Mesendoderm (in vitro differentiated cells): ENCODE measurements at regions not wholly inside any gene's neighbourhood (a gene's known extent, or its start where the extent isn't known, plus 50 kb on each side); places are given as distances from the start of the nearest gene placed in this dataset.

Experiments used
- DNase-seq: peaks from one replicate; pipeline ENCODE4 v3.0.0; 2013
- H2AK5ac ChIP-seq: 2 replicates; pipeline ENCODE4 v1.6.1; 2013; ENCODE audit warnings: low read length, inconsistent platforms
- H2BK120ac ChIP-seq: 2 replicates; pipeline ENCODE4 v1.6.1; 2013; ENCODE audit warnings: low read depth, mild to moderate bottlenecking, low read length, moderate library complexity, mixed read lengths
- H2BK15ac ChIP-seq: replicated peaks from 2 replicates; pipeline ENCODE4 v1.6.1; 2013; ENCODE audit warnings: low read depth, mild to moderate bottlenecking, moderate library complexity
- H2BK5ac ChIP-seq: 2 replicates; pipeline ENCODE4 v1.6.1; 2013; ENCODE audit warnings: low read length, inconsistent platforms
- H3K18ac ChIP-seq: 2 replicates; pipeline ENCODE4 v1.6.1; 2013; ENCODE audit warnings: mild to moderate bottlenecking, low read length, mixed read lengths
- H3K23ac ChIP-seq: one replicate; pipeline ENCODE4 v1.6.1; 2013; ENCODE audit warnings: low read length
- H3K27ac ChIP-seq: 2 replicates; pipeline ENCODE4 v1.5.1; 2013; ENCODE audit warnings: low read depth, mild to moderate bottlenecking, inconsistent platforms, low read length, moderate library complexity
- H3K27me3 ChIP-seq: 2 replicates; pipeline ENCODE4 v1.6.1; 2013; ENCODE audit warnings: low read length, control low read depth, mild to moderate bottlenecking, inconsistent platforms; ENCODE audit not compliant: insufficient read depth, poor library complexity
- H3K36me3 ChIP-seq: 2 replicates; pipeline ENCODE4 v1.6.1; 2013; ENCODE audit warnings: low read length, inconsistent platforms; ENCODE audit not compliant: control insufficient read depth, insufficient read depth
- H3K4ac ChIP-seq: one replicate; pipeline ENCODE4 v1.6.1; 2013; ENCODE audit warnings: low read depth, mild to moderate bottlenecking, low read length, moderate library complexity
- H3K4me1 ChIP-seq: 2 replicates; pipeline ENCODE4 v1.6.1; 2013; ENCODE audit warnings: low read depth, low read length, inconsistent platforms; ENCODE audit not compliant: control insufficient read depth
- H3K4me2 ChIP-seq: 2 replicates; pipeline ENCODE4 v1.6.1; 2013; ENCODE audit warnings: low read length
- H3K4me3 ChIP-seq: 2 replicates; pipeline ENCODE4 v1.5.1; 2013; ENCODE audit warnings: mild to moderate bottlenecking, low read length
- H3K56ac ChIP-seq: one replicate; pipeline ENCODE4 v1.6.1; 2013; ENCODE audit warnings: low read length
- H3K79me1 ChIP-seq: 2 replicates; pipeline ENCODE4 v1.6.1; 2013; ENCODE audit warnings: low read length, inconsistent platforms
- H3K79me2 ChIP-seq: 2 replicates; pipeline ENCODE4 v1.6.1; 2013; ENCODE audit warnings: mild to moderate bottlenecking, low read length; ENCODE audit not compliant: control insufficient read depth, insufficient read depth
- H3K9ac ChIP-seq: 2 replicates; pipeline ENCODE4 v1.6.1; 2013; ENCODE audit warnings: low read length, inconsistent platforms
- H4K5ac ChIP-seq: one replicate; pipeline ENCODE4 v1.6.1; 2013; ENCODE audit warnings: low read length
- H4K8ac ChIP-seq: one replicate; pipeline ENCODE4 v1.6.1; 2013; ENCODE audit warnings: low read depth, mild to moderate bottlenecking, control low read depth, low read length, moderate library complexity
- WGBS: extraction: QIAGEN DNeasy Blood & Tissue Kit; methylation state at CpG from one replicate; pipeline ENCODE4 v1.1.7; 2013; ENCODE audit warnings: low lambda C conversion rate, missing lambda C conversion rate; ENCODE audit not compliant: insufficient coverage; ENCODE audit errors: extremely low coverage; 5-methylcytosine and 5-hydroxymethylcytosine counted together

DNA sequence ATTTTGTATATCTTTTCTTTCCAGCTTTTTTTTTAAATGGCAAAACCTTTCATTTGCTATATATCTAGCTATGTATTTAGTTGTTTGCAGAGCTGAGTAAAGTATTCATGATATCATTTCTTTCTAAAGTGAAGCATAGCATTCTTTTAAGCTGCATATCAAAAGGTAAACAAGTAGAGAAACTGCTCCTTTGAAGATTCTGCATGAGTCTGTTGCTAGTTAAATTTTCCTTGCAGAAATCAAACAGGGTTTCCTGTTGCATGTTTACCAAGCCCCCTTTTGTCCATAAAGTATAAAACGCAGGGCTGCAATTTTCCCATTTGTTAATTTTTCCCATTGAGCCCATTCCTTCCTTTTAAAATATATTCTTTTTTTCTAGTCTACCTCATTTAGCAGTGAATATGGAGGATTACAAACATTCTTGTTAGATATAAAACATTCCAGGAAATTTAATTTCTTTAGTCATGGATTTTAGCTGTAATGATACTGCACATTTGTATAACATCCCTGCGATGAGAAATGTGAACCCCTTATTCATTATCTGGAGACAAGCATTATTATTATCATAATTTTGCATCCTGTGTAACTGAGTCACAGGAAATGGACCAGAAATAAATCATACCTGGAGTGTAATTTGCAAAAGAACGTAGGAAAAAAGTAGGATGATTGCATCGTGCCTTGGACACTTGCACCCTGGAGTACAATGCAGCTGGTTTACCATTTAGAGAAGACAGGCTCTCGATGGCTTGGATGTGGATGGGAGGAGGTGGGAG, 110.9 kb upstream of the ARGLU1 start:
- H3K27ac ChIP-seq = no peak overlapping the region
- H3K4me1 ChIP-seq = peaks cover 4% of the 10 kb centered on the region
- H3K4ac ChIP-seq = no peak overlapping the region
- H2BK5ac ChIP-seq = peak overlapping the region; percentile 39
- H4K5ac ChIP-seq = no peak overlapping the region
- H4K8ac ChIP-seq = no peak overlapping the region
- no peak overlapping the region for H2BK120ac ChIP-seq
- no peak overlapping the region for H3K4me2 ChIP-seq
- H3K36me3 ChIP-seq = no peaks in the 10 kb centered on the region
- H3K23ac ChIP-seq = peak overlapping the region; percentile 32
- no peak for DNase-seq
- H3K56ac ChIP-seq = no peak overlapping the region
- no CpG with 5 or more reads among the region's 5 CpGs for WGBS
- H2BK15ac ChIP-seq = no peak overlapping the region
- H3K18ac ChIP-seq = no peak overlapping the region
- H3K79me2 ChIP-seq = no peaks in the 10 kb centered on the region
- H3K27me3 ChIP-seq = no peaks in the 10 kb centered on the region
- H3K79me1 ChIP-seq = no peaks in the 10 kb centered on the region
- peak overlapping the region; percentile 27 for H2AK5ac ChIP-seq
- H3K4me3 ChIP-seq = no peak overlapping the region
- H3K9ac ChIP-seq = no peak overlapping the region

- H3K79me1 ChIP-seq = no peaks in the 10 kb centered on the region
- H3K56ac ChIP-seq = no peak overlapping the region
- no peak overlapping the region for H3K9ac ChIP-seq
- H3K4me1 ChIP-seq = peaks cover 2% of the 10 kb centered on the region
- H3K36me3 ChIP-seq = no peaks in the 10 kb centered on the region
- no peak overlapping the region for H3K4me2 ChIP-seq
- H2BK15ac ChIP-seq = no peak overlapping the region
- no peak overlapping the region for H3K18ac ChIP-seq
- H3K23ac ChIP-seq = no peak overlapping the region
- H3K27me3 ChIP-seq = no peaks in the 10 kb centered on the region
- H3K27ac ChIP-seq = no peak overlapping the region
- H2BK5ac ChIP-seq = no peak overlapping the region
- no peaks in the 10 kb centered on the region for H3K79me2 ChIP-seq
- H3K4me3 ChIP-seq = no peak overlapping the region
- H2AK5ac ChIP-seq = no peak overlapping the region
- no peak for DNase-seq
- no peak overlapping the region for H3K4ac ChIP-seq
- no peak overlapping the region for H2BK120ac ChIP-seq
- H4K8ac ChIP-seq = no peak overlapping the region
- H4K5ac ChIP-seq = no peak overlapping the region
Observed at GRCh38 chr13:106675311-106675710, 107.4 kb upstream of the ARGLU1 start.

- Histone ChIP-seq H2AK5ac (no peak overlapping the region), H3K27ac (no peak overlapping the region), H3K79me1 (no peaks in the 10 kb centered on the region), H2BK5ac (no peak overlapping the region), H2BK120ac (no peak overlapping the region), H3K4ac (no peak overlapping the region), H3K4me1 (no peaks in the 10 kb centered on the region), H3K79me2 (no peaks in the 10 kb centered on the region), H4K8ac (no peak overlapping the region), H3K36me3 (no peaks in the 10 kb centered on the region), H3K4me2 (no peak overlapping the region), H3K23ac (no peak overlapping the region), H4K5ac (no peak overlapping the region), H3K56ac (no peak overlapping the region), H3K27me3 (no peaks in the 10 kb centered on the region), H3K4me3 (no peak overlapping the region), H3K18ac (no peak overlapping the region), H2BK15ac (no peak overlapping the region), H3K9ac (no peak overlapping the region)
- WGBS = no CpG with 5 or more reads among the region's 6 CpGs
- DNase-seq = no peak
Observed at GRCh38 chr13:106660746-106661625, 93.0 kb upstream of the ARGLU1 start.

- Histone ChIP-seq H3K36me3 (no peaks in the 10 kb centered on the region), H2BK15ac (no peak overlapping the region)
- WGBS = no CpG with 5 or more reads among the region's 3 CpGs
Observed at GRCh38 chr13:106657104-106657503, 89.2 kb upstream of the ARGLU1 start.

GRCh38 chr13:106656186-106656585, 88.2 kb upstream of the ARGLU1 start:
- no peak overlapping the region for H3K4me3 ChIP-seq
- DNase-seq = no peak
- H2AK5ac ChIP-seq = no peak overlapping the region
- H3K4me2 ChIP-seq = no peak overlapping the region
- no peak overlapping the region for H3K56ac ChIP-seq
- no peak overlapping the region for H3K27ac ChIP-seq
- no peak overlapping the region for H4K5ac ChIP-seq
- H2BK15ac ChIP-seq = no peak overlapping the region
- H3K27me3 ChIP-seq = no peaks in the 10 kb centered on the region
- H2BK5ac ChIP-seq = no peak overlapping the region
- no peak overlapping the region for H3K23ac ChIP-seq
- no peak overlapping the region for H3K18ac ChIP-seq
- no peaks in the 10 kb centered on the region for H3K36me3 ChIP-seq
- no peaks in the 10 kb centered on the region for H3K79me1 ChIP-seq
- H3K9ac ChIP-seq = no peak overlapping the region
- WGBS = no CpG with 5 or more reads among the region's 1 CpG
- no peaks in the 10 kb centered on the region for H3K4me1 ChIP-seq
- no peak overlapping the region for H3K4ac ChIP-seq
- H3K79me2 ChIP-seq = no peaks in the 10 kb centered on the region
- no peak overlapping the region for H4K8ac ChIP-seq
- H2BK120ac ChIP-seq = no peak overlapping the region

More at GRCh38 chr13:106657104-106657503, 89.2 kb upstream of the ARGLU1 start:
- H3K9ac ChIP-seq = no peak overlapping the region
- H3K18ac ChIP-seq = no peak overlapping the region
- no peak overlapping the region for H3K4me3 ChIP-seq
- no peak overlapping the region for H2AK5ac ChIP-seq
- no peak overlapping the region for H2BK120ac ChIP-seq
- H3K27me3 ChIP-seq = no peaks in the 10 kb centered on the region
- no peak overlapping the region for H3K4me2 ChIP-seq
- no peak overlapping the region for H4K8ac ChIP-seq
- no peaks in the 10 kb centered on the region for H3K79me1 ChIP-seq
- no peak overlapping the region for H4K5ac ChIP-seq
- H3K4ac ChIP-seq = no peak overlapping the region
- H3K79me2 ChIP-seq = no peaks in the 10 kb centered on the region
- no peak overlapping the region for H3K23ac ChIP-seq
- H3K27ac ChIP-seq = no peak overlapping the region
- DNase-seq = peak; percentile 4
- no peak overlapping the region for H3K56ac ChIP-seq
- H2BK5ac ChIP-seq = no peak overlapping the region
- H3K4me1 ChIP-seq = no peaks in the 10 kb centered on the region
